ENCODE measurements at regions not wholly inside any gene's neighbourhood (a gene's known extent, or its start where the extent isn't known, plus 50 kb on each side); places are given as distances from the start of the nearest gene placed in this dataset.

GRCh38 chr3:107061466-107061865 lies 315.8 kb upstream of the CCDC54 start:
- H3K27ac ChIP-seq (replicated peaks in 1 of 4): no peak overlapping the region
- peaks cover 11 to 27% (median 15%) of the 10 kb centered on the region in 4 donors for H3K4me1 ChIP-seq
- intact Hi-C loops (cut with DNase I): loop anchor here (10.0 kb wide), 1 partner anchor 1377 kb away; no protein-coding TSS in a partner anchor
- no peak for DNase-seq (ENCODE audit: extremely low spot score)
- H3K27me3 ChIP-seq: no peaks in the 10 kb centered on the region
- H3K9me3 ChIP-seq: no peaks in the 10 kb centered on the region
- TF ChIP-seq POLR2A (IDR thresholded peaks at IDR 0.05; ENCODE audit: low read depth): no peak
- TF ChIP-seq EP300 (IDR thresholded peaks at IDR 0.05): no peak
- TF ChIP-seq CTCF (IDR thresholded peaks at IDR 0.05): no peak
- no peak for TF ChIP-seq POLR2AphosphoS5 (IDR thresholded peaks at IDR 0.05)
- no peak overlapping the region for H3K4me3 ChIP-seq
- 100% methylated on average over 1 of the region's 1 CpG for WGBS
- H3K36me3 ChIP-seq: no peaks in the 10 kb centered on the region

GRCh38 chr3:107062310-107062709 lies 314.9 kb upstream of the CCDC54 start:
- Histone ChIP-seq H3K4me3 (no peak overlapping the region), H3K4me1 (peaks cover 11 to 27% (median 15%) of the 10 kb centered on the region in 4 donors), H3K27ac (replicated peaks in 1 of 4) (no peak overlapping the region), H3K27me3 (no peaks in the 10 kb centered on the region), H3K9me3 (no peaks in the 10 kb centered on the region), H3K36me3 (no peaks in the 10 kb centered on the region)
- intact Hi-C loops (cut with DNase I): loop anchor here (10.0 kb wide), 1 partner anchor 1378 kb away; no protein-coding TSS in a partner anchor
- DNase-seq (ENCODE audit: extremely low spot score): no peak
- no peak for TF ChIP-seq EP300 (IDR thresholded peaks at IDR 0.05)
- no peak for TF ChIP-seq POLR2A (IDR thresholded peaks at IDR 0.05; ENCODE audit: low read depth)
- no peak for TF ChIP-seq CTCF (IDR thresholded peaks at IDR 0.05)
- no peak for TF ChIP-seq POLR2AphosphoS5 (IDR thresholded peaks at IDR 0.05)
- 87% methylated on average over 1 of the region's 1 CpG for WGBS

GRCh38 chr3:107062787-107063186 lies 314.5 kb upstream of the CCDC54 start:
- no peak for TF ChIP-seq CTCF (IDR thresholded peaks at IDR 0.05)
- TF ChIP-seq POLR2A (IDR thresholded peaks at IDR 0.05; ENCODE audit: low read depth): no peak
- TF ChIP-seq EP300 (IDR thresholded peaks at IDR 0.05): no peak
- 92% methylated on average over 2 of the region's 2 CpGs for WGBS

GRCh38 chr3:107063351-107063750 lies 313.9 kb upstream of the CCDC54 start:
- 59% methylated on average over 5 of the region's 5 CpGs for WGBS
- intact Hi-C loops (cut with DNase I): loop anchor here (10.0 kb wide), 1 partner anchor 1379 kb away; no protein-coding TSS in a partner anchor
- Histone ChIP-seq H3K4me3 (no peak overlapping the region), H3K27ac (replicated peaks in 1 of 4) (no peak overlapping the region), H3K27me3 (no peaks in the 10 kb centered on the region), H3K4me1 (peaks cover 11 to 27% (median 15%) of the 10 kb centered on the region in 4 donors), H3K36me3 (no peaks in the 10 kb centered on the region), H3K9me3 (no peaks in the 10 kb centered on the region)
- DNase-seq (ENCODE audit: extremely low spot score): no peak
- TF ChIP-seq EP300 (IDR thresholded peaks at IDR 0.05) (no peak), POLR2AphosphoS5 (IDR thresholded peaks at IDR 0.05) (no peak), CTCF (IDR thresholded peaks at IDR 0.05) (no peak), POLR2A (IDR thresholded peaks at IDR 0.05; ENCODE audit: low read depth) (no peak)

More at GRCh38 chr3:107062787-107063186, 314.5 kb upstream of the CCDC54 start:
- no peaks in the 10 kb centered on the region for H3K9me3 ChIP-seq
- no peak overlapping the region for H3K4me3 ChIP-seq
- H3K4me1 ChIP-seq: peaks cover 11 to 27% (median 15%) of the 10 kb centered on the region in 4 donors
- no peak overlapping the region for H3K27ac ChIP-seq (replicated peaks in 1 of 4)
- H3K27me3 ChIP-seq: no peaks in the 10 kb centered on the region
- intact Hi-C loops (cut with DNase I): loop anchor here (10.0 kb wide), 1 partner anchor 1378 kb away; no protein-coding TSS in a partner anchor
- no peak for DNase-seq (ENCODE audit: extremely low spot score)
- H3K36me3 ChIP-seq: no peaks in the 10 kb centered on the region

All from esophagus muscularis mucosa (tissue), 4 donors.